ENCODE measurements at regions not wholly inside any gene's neighbourhood (a gene's known extent, or its start where the extent isn't known, plus 50 kb on each side); places are given as distances from the start of the nearest gene placed in this dataset.

GRCh38 chr4:13103382-13104015, 380.6 kb downstream of the RAB28 start:
- CTCF ChIA-PET: interaction anchor here (0.6 to 1.4 kb wide), 2 partner anchors 12 to 309 kb away, joined by 3 to 5 read pairs; no protein-coding TSS in a partner anchor
- no peak for TF ChIP-seq FOXJ3 (CRISPR knock-in tag; IDR thresholded peaks at IDR 0.05)
- TF ChIP-seq CTCF (IDR thresholded peaks at IDR 0.05): no peak
- TF ChIP-seq, protein P1, sequence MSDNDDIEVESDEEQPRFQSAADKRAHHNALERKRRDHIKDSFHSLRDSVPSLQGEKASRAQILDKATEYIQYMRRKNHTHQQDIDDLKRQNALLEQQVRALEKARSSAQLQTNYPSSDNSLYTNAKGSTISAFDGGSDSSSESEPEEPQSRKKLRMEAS (IDR thresholded peaks at IDR 0.05; ENCODE audit: low read depth): no peak
- no peak for TF ChIP-seq FOXM1 (IDR thresholded peaks at IDR 0.05; ENCODE audit: low read depth)
- TF ChIP-seq GATA2 (CRISPR knock-in tag; IDR thresholded peaks at IDR 0.05): no peak
- no peak for TF ChIP-seq SMC3 (IDR thresholded peaks at IDR 0.05; ENCODE audit: low read depth, low read length)
- TF ChIP-seq YY1 (IDR thresholded peaks at IDR 0.05; ENCODE audit: low read depth): no peak
- TF ChIP-seq GABPA (IDR thresholded peaks at IDR 0.05; ENCODE audit: low read depth): no peak
- TF ChIP-seq, protein P2, sequence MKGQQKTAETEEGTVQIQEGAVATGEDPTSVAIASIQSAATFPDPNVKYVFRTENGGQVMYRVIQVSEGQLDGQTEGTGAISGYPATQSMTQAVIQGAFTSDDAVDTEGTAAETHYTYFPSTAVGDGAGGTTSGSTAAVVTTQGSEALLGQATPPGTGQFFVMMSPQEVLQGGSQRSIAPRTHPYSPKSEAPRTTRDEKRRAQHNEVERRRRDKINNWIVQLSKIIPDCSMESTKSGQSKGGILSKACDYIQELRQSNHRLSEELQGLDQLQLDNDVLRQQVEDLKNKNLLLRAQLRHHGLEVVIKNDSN (IDR thresholded peaks at IDR 0.05; ENCODE audit: borderline replicate concordance, low read depth): no peak
- TF ChIP-seq NRF1 (IDR thresholded peaks at IDR 0.05; ENCODE audit: low read depth, low read length): no peak
- TF ChIP-seq IRF3 (IDR thresholded peaks at IDR 0.05; ENCODE audit: low read depth, low read length): no peak
- TF ChIP-seq RAD21 (IDR thresholded peaks at IDR 0.05; ENCODE audit: low read length): no peak
- TF ChIP-seq TCF12 (IDR thresholded peaks at IDR 0.05): no peak
- no peak for TF ChIP-seq MEF2A (IDR thresholded peaks at IDR 0.05; ENCODE audit: borderline replicate concordance, low read depth)
- TF ChIP-seq FOSL2 (IDR thresholded peaks at IDR 0.05; ENCODE audit: borderline replicate concordance, low read depth): no peak
- no peak for TF ChIP-seq ELF1 (IDR thresholded peaks at IDR 0.05)
- no peak for TF ChIP-seq EZH2phosphoT487 (IDR thresholded peaks at IDR 0.05; ENCODE audit: borderline replicate concordance, low read depth)
- no peak for TF ChIP-seq TAF1 (IDR thresholded peaks at IDR 0.05; ENCODE audit: borderline replicate concordance, low read depth, low read length)
- H3K27me3 ChIP-seq (ENCODE audit: insufficient read depth): no peaks in the 10 kb centered on the region

More at GRCh38 chr4:13103382-13104015, 380.6 kb downstream of the RAB28 start:
- no peaks in the 10 kb centered on the region for H3F3A ChIP-seq (replicated peaks; ENCODE audit: insufficient read depth)
- no peaks in the 10 kb centered on the region for H3K36me3 ChIP-seq (replicated peaks in 1 of 2; ENCODE audit: control insufficient read depth in 1 of 2, insufficient read depth in 2 of 2, low read length in 1 of 2)
- H3K9ac ChIP-seq: no peak overlapping the region
- WGBS (ENCODE audit: low lambda C conversion rate): 37% methylated on average over 7 of the region's 7 CpGs
- no peak overlapping the region for H2AFZ ChIP-seq (ENCODE audit: low read depth)
- H3K9me3 ChIP-seq: no peaks in the 10 kb centered on the region
- H3K9me2 ChIP-seq: no peaks in the 10 kb centered on the region
- no peaks in the 10 kb centered on the region for H3K79me2 ChIP-seq (ENCODE audit: insufficient read depth)
- no peak overlapping the region for H3K4me3 ChIP-seq (ENCODE audit: low read depth in 2 of 2, low read length in 1 of 2)
- DNase-seq: no peak
- POLR2A ChIA-PET: no interaction called here
- no peak overlapping the region for H3K4me2 ChIP-seq
- no peaks in the 10 kb centered on the region for H4K20me1 ChIP-seq (ENCODE audit: insufficient read depth)
- no peak overlapping the region for H3K27ac ChIP-seq (ENCODE audit: low read depth in 2 of 2, low read length in 1 of 2)
- no peaks in the 10 kb centered on the region for H3K4me1 ChIP-seq (ENCODE audit: control insufficient read depth in 1 of 2, insufficient read depth in 2 of 2, low read depth in 1 of 2, low read length in 1 of 2)
